Activated CD4-positive, alpha-beta T cell treated with anti-CD3 and anti-CD28 coated beads, Interleukin-2, amount 50 U/mL, for 16 hours (primary cell): ENCODE measurements at regions not wholly inside any gene's neighbourhood (a gene's known extent, or its start where the extent isn't known, plus 50 kb on each side); places are given as distances from the start of the nearest gene placed in this dataset.

ENCODE experiments used
- DNase-seq: peaks from one replicate; pipeline ENCODE4 v3.0.0-alpha.2; 2020

- DNase-seq: no peak
These were observed 220.1 kb upstream of the C14orf180 start for GRCh38 chr14:104359301-104359968.

- no peak for DNase-seq
These were observed 219.6 kb upstream of the C14orf180 start for GRCh38 chr14:104359969-104360442.

DNA sequence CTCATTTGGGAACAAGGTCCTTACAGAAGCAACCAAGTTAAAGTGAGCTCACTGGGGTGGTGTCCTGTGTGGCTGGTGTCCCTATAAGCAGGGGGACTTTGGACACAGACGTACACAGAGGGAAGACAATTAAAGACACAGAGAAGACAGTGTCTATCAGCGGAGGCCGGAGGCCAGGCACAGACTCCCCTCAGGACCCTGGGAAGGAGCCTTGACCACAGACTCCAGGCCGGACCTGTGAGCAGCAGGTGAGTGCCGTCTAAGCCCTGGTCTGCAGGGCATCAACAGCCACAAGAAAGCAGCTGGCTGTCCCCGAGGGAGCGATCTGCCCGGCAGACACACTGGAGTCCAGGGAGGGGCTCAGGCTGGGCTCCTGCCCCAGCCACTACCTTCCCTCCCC lies 219.1 kb upstream of the C14orf180 start:
- no peak for DNase-seq

GRCh38 chr14:104361101-104361591 lies 218.4 kb upstream of the C14orf180 start:
- no peak for DNase-seq

- no peak for DNase-seq
These were observed 217.5 kb upstream of the C14orf180 start for GRCh38 chr14:104361921-104362681.

GRCh38 chr14:104362761-104363605 lies 216.6 kb upstream of the C14orf180 start:
- DNase-seq: no peak

GRCh38 chr14:104363891-104364760 lies 215.4 kb upstream of the C14orf180 start:
- no peak for DNase-seq

- no peak for DNase-seq
These were observed 214.7 kb upstream of the C14orf180 start for GRCh38 chr14:104364830-104365229.

DNA sequence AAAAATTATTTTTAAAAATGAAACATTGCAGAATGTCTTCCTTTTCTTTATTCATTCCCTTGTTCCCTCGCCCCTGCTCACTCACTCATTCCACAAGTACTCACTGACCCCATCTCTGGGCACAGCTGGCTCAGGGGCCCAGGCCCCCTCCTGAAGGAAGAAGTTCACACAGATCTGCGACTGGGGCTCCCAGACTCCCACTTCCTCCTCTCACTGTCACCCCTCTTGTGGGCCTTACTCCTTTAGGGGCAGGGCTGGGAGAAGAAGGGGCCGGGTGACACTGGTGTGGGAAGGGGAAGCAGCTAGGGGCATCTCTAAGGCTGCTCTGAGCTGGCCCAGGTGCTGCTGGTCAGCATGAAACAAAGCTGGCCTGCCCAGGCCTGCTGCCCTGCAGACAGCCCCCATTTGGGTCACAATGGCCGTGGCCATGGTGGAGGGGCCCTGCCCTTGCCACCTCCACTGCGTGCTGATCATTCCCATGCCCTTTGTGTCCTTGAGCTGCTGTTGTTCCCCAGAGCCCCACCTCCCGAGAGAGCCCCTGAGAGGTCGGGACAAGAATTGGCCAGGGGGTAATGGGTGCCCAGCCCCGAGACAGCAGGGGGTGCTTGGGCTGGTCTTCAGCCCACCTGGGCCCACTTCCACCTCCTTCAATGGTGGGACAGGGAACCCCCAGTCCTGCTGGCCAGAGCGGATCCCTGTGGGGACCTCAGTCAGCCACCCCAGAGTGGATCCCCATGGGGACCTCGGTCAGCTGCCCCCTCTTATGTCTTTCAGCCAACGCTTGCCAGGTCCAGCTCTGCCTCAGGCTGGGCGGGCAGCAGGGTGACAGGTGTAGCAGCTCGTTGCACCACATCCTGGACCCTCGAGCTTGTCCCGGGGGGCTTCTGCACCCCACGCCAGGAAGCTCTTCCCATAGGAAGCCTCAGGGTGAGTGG lies 212.4 kb upstream of the C14orf180 start:
- DNase-seq: no peak

DNA sequence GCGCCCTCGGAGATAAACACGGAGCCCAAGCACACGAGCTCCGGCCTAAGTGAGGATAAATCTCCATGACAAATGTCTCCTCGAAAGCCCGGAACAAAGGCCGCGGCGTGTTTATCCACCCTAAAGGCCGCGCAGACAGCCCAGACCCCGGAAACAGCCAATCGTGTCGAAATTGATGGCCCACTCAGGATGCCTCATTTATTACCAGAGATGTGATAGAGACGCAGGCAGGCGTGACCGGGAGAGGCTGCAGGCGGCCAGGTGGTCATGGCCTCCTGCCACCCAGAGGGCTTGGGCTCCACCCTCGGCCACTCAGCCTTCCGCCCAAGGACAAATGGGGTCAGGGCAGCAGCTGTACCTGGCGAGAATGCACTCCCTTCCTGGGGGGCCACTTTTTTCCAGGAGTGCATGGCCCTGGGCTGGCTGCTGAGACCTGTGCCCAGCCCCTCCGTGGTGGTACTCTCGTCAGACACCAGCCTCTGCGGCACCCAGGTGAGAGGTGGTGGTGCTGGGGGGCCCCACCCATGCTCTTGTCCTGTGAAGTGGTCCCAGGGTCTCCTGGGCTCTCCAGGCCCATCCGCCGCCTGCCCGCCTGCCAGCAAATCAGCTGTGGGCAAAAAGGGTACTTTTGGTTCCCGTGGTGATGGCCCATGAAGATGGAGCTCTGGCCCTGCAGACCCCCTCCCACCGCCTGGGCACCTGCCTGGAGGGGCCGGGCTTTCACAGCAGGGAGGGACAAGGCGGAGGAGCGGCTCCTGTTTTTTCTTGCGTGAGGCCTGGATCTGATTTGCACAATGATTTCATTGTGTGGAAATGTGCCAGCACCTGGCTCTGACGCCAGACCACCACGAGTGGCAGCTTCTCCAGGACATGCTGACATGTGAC lies 211.5 kb upstream of the C14orf180 start:
- no peak for DNase-seq

DNA sequence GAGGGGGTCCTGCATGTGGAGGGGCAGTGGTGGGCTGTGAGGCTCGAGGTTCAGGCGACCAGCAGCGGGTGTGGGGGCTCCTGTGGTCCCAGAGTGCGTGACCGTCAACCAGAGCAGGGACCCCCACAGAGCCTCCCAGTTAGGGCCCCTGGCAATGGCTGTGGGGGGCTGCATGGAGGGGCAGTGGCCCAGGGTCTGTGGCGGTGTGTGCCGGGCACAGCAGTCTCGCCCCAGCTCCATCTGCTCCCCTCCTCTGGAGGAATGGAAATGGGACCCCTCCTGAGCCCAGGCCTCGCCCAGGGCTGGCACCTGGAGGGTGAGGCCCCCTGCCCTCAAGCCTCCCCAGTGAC lies 210.8 kb upstream of the C14orf180 start:
- no peak for DNase-seq

GRCh38 chr14:104369208-104369607 lies 210.4 kb upstream of the C14orf180 start:
- DNase-seq: no peak

- no peak for DNase-seq
These were observed 209.2 kb upstream of the C14orf180 start for GRCh38 chr14:104370256-104370870.

DNA sequence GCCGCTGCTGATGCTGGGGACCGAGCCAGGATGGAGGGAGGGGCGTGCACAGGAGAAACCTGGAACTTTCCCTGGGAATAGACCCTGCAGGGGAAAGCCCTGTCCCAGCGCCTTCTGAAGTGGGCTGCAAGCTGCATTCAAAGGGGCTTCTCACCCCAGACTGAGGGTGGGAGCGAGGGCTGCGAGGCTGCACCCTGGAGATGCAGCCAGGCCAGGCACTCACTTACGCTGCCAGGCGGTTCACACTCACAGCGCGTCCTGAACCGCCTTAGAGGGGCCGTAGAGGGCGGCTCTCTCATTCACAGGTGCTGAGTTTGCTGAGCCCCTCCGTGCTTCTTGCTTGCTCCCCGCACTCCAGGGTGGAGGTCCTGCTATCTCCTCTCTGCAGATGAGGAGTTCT lies 208.5 kb upstream of the C14orf180 start:
- no peak for DNase-seq

DNA sequence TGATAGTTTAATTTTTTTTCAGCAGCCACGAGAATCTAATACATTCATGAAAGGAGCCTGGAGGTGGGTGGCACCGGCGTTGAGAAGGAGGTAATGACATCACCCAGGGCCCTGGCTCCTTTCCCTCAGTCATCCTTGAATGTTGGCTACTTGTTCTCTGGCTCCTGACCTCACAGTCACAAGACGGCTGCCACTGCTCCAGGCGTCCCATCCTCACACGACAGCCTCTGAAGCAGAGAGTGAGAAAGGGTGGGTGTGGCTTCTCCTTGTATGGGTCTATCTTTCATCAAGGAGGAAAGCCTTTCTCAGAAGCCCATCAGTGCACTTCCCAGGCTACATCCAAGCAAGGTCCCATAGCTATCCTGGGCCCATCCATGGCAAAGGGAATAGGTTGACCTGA lies 207.6 kb upstream of the C14orf180 start:
- no peak for DNase-seq

DNA sequence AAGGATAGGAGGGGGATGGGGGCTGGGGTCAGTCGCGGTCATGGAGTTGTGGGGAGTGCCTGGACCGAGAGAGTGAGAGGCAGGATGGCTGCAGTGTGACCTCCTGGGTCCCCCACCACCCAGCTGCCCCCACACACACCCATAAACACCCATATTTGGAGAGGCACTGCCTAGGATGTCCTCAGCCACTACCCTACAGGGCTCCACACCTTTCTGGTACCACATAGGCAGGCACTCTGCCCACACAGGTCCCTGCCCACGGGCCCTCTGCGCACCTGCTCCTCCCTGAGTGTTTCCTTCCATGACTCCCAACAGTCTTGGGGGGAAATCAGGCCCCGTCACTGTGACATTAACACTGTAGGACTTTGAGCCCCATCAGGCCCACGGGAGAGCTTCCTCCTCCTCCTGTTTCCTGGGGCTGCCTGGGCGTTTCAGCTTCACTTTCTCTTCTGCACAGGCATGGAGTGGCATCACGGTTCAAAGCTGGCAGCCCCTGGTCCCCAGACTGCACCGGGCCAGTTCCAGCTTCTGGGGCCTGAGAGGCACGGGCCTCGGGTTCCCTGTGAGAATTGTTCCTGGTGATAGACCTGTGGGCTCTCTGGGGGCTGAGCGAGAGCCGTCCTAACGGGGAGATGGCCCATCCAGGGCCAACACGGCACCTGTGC lies 207.0 kb upstream of the C14orf180 start:
- DNase-seq: no peak

DNA sequence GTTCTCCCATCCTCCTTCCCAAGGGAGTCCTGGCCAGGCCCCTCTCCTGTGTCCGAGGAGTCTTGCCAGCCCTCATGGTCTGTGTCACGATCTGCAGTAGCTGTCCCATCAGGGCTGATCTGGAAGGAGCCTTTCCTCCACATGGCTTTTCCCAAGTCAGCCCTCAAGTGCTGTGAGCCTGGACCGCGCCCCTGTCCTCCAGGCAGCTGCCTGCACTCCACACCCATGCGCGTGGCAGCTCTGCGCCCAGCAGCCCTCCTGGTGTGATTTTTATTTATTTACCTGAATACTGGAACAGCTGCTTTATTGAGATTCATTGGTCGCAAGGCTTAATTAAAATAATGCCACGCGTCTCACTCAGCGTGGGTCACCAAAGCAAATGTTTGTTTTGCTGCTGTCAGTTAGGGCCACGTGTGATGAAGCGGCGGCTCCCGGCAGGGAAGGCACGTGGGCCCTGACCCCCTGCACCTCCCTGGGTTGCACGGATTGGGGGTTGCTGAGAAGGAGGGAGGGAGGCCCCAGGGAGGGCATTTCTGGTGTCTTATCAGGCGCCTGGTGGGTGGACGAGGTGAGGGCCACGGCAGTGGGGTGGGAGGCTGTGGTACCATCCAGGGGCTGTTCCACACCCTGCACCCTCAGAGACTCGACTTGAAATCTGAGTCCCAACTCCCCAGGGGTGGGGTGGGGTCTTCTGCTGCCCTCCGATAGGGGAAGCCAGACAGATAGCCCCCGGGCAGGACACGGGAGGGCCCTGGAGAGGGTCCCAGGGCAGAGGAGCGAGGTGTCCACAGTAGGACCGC lies 206.3 kb upstream of the C14orf180 start:
- no peak for DNase-seq
